PC-9 (cell line): ENCODE measurements at regions not wholly inside any gene's neighbourhood (a gene's known extent, or its start where the extent isn't known, plus 50 kb on each side); places are given as distances from the start of the nearest gene placed in this dataset.

Experiments used
- EZH2 ChIP-seq: fragments of 200-600 bp; sonication (generic); IDR thresholded peaks from 2 replicates; pipeline ENCODE4 v1.8.0; 2017; ENCODE audit warnings: antibody characterized with exemption, low read depth
- TF ChIP-seq, protein P1 (sequence below): fragments of 200-600 bp; sonication (generic); conservative IDR thresholded peaks from 2 replicates; pipeline ENCODE4 v1.6.1; 2017; ENCODE audit warnings: mixed run types, antibody characterized with exemption, mild to moderate bottlenecking, moderate library complexity

GRCh38 chr11:127818625-127819024 lies 768.7 kb downstream of the ETS1 start:
- TF ChIP-seq, protein P1, sequence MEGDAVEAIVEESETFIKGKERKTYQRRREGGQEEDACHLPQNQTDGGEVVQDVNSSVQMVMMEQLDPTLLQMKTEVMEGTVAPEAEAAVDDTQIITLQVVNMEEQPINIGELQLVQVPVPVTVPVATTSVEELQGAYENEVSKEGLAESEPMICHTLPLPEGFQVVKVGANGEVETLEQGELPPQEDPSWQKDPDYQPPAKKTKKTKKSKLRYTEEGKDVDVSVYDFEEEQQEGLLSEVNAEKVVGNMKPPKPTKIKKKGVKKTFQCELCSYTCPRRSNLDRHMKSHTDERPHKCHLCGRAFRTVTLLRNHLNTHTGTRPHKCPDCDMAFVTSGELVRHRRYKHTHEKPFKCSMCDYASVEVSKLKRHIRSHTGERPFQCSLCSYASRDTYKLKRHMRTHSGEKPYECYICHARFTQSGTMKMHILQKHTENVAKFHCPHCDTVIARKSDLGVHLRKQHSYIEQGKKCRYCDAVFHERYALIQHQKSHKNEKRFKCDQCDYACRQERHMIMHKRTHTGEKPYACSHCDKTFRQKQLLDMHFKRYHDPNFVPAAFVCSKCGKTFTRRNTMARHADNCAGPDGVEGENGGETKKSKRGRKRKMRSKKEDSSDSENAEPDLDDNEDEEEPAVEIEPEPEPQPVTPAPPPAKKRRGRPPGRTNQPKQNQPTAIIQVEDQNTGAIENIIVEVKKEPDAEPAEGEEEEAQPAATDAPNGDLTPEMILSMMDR = no peak
- no peak for TF ChIP-seq EZH2
